Ovary (tissue), 3 donors: ENCODE measurements at regions not wholly inside any gene's neighbourhood (a gene's known extent, or its start where the extent isn't known, plus 50 kb on each side); places are given as distances from the start of the nearest gene placed in this dataset.

Experiments
- CTCF ChIP-seq, 3 donors: fragments of 450-650 bp in 2 of 3; fragments of 200-600 bp in 1 of 3; IDR thresholded peaks; one replicate each; pipeline versions ENCODE4 v1.5.1 to v1.8.0; 2016 to 2022; ENCODE audit warnings: antibody characterized with exemption in 3 of 3, mild to moderate bottlenecking in 1 of 3
- EP300 ChIP-seq: sonication (generic); formaldehyde crosslinking; IDR thresholded peaks from one replicate; pipeline ENCODE4 v1.6.1; 2017; ENCODE audit warnings: antibody characterized with exemption
- POLR2A ChIP-seq: fragments of 450-650 bp; IDR thresholded peaks from one replicate; pipeline ENCODE4 v1.6.1; 2017; ENCODE audit warnings: antibody characterized with exemption, mild to moderate bottlenecking, moderate library complexity
- donor health status: DM: no; HTN: no; CAD: no.

GRCh38 chr10:62734781-62735463 lies 69.6 kb upstream of the ADO start:
- TF ChIP-seq CTCF (IDR thresholded peaks at IDR 0.05) = no peak
- TF ChIP-seq EP300 = no peak
- no peak for TF ChIP-seq POLR2A
